Esophagus squamous epithelium (tissue), 4 donors: ENCODE measurements at regions not wholly inside any gene's neighbourhood (a gene's known extent, or its start where the extent isn't known, plus 50 kb on each side); places are given as distances from the start of the nearest gene placed in this dataset.

Experiments
- CTCF ChIP-seq, 6 experiments: fragments of 450-650 bp in 4 of 6; fragments of 200-600 bp in 2 of 6; sonication (generic) in 2 of 6; IDR thresholded peaks; one replicate each; pipeline ENCODE4 v1.5.1; 2016 to 2019; ENCODE audit warnings: antibody characterized with exemption in 6 of 6, mild to moderate bottlenecking in 4 of 6, moderate library complexity in 4 of 6
- POLR2A ChIP-seq, 4 donors: fragments of 450-650 bp; IDR thresholded peaks; one replicate each; pipeline ENCODE4 v1.6.1; 2017; ENCODE audit warnings: antibody characterized with exemption in 4 of 4, mild to moderate bottlenecking in 4 of 4, moderate library complexity in 3 of 4

- TF ChIP-seq POLR2A (IDR thresholded peaks at IDR 0.05) (no peak), CTCF (IDR thresholded peaks at IDR 0.05) (no peak)
Measured at GRCh38 chr3:21825684-21826083, 74.7 kb upstream of the ZNF385D start.
